ENCODE measurements at regions not wholly inside any gene's neighbourhood (a gene's known extent, or its start where the extent isn't known, plus 50 kb on each side); places are given as distances from the start of the nearest gene placed in this dataset.

GRCh38 chr12:17793854-17794253 is 296.1 kb downstream of the RERGL start:
- TF ChIP-seq TCF4 (CRISPR knock-in tag; IDR thresholded peaks at IDR 0.05; ENCODE audit: borderline replicate concordance) (no peak), CREB5 (CRISPR knock-in tag; IDR thresholded peaks at IDR 0.05; ENCODE audit: low read depth) (no peak), TSHZ2 (CRISPR knock-in tag; IDR thresholded peaks at IDR 0.05) (no peak), GLIS3 (CRISPR knock-in tag; IDR thresholded peaks at IDR 0.05) (no peak), SNAI2 (CRISPR knock-in tag; IDR thresholded peaks at IDR 0.05) (no peak), ISL1 (CRISPR knock-in tag; IDR thresholded peaks at IDR 0.05) (no peak), RARB (CRISPR knock-in tag; IDR thresholded peaks at IDR 0.05) (no peak), ZFP30 (CRISPR knock-in tag; IDR thresholded peaks at IDR 0.05) (no peak), ZNF565 (CRISPR knock-in tag; conservative IDR thresholded peaks at IDR 0.05; ENCODE audit: low read depth) (no peak), CSRNP3 (CRISPR knock-in tag; IDR thresholded peaks at IDR 0.05) (no peak), ARNTL (CRISPR knock-in tag; IDR thresholded peaks at IDR 0.05; ENCODE audit: borderline replicate concordance, low read depth) (no peak)
